ENCODE measurements at regions not wholly inside any gene's neighbourhood (a gene's known extent, or its start where the extent isn't known, plus 50 kb on each side); places are given as distances from the start of the nearest gene placed in this dataset.

DNA sequence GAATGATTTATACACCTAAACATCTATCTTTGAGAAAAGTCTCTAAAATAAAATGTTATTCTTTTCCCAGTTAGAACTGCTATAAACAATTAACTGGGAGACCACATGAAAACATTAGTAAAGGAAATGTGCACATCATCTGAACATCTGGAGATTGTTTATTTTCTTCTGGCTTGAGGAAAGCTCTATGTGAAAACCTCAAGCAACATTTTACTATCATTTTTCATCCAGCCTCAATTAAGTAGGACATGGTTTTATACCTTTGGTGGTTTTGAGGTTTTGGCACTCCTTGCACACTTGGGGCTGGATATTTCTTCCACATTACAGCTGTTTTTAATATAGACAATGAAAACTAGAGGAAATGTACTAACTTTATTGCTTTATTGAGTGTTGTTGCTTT lies 609.5 kb upstream of the SLC8A1 start:
- H3K36me3 Mint-ChIP-seq (ENCODE audit: insufficient read depth): no peaks in the 10 kb centered on the region
- H3K27ac Mint-ChIP-seq (ENCODE audit: low read depth): no peak overlapping the region
- peaks cover 15% of the 10 kb centered on the region for H3K9me3 Mint-ChIP-seq
- no peaks in the 10 kb centered on the region for H3K4me1 Mint-ChIP-seq
- ATAC-seq (replicated peaks; ENCODE audit: extremely low read depth, poor library complexity, severe bottlenecking) (no peak), DNase-seq (ENCODE audit: low spot score in 2 of 2) (no peak)
- H3K27me3 Mint-ChIP-seq: no peaks in the 10 kb centered on the region
- no peak overlapping the region for H3K4me3 Mint-ChIP-seq

DNA sequence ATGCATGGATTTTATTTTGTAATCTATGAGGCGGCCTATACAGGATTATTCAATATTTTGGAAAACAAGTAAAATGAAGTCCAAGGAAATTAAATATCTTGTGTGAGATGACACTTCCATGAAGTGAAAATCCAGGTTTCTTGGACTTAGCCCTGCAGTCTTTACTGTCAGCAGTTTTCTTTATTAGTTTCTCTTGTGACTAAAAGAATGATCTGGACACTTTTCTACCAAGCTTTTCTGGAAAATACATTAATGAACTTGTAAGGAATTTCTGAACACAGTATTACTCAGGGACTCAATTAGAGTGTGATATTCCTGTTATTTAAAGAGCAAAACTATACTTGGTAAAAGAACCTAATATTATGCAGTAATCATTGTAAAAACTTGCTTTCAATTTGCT lies 610.4 kb upstream of the SLC8A1 start:
- Mint-ChIP-seq H3K27ac (ENCODE audit: low read depth) (no peak overlapping the region), H3K4me1 (no peaks in the 10 kb centered on the region), H3K36me3 (ENCODE audit: insufficient read depth) (no peaks in the 10 kb centered on the region), H3K27me3 (no peaks in the 10 kb centered on the region), H3K4me3 (no peak overlapping the region), H3K9me3 (peaks cover 9% of the 10 kb centered on the region)
- ATAC-seq (replicated peaks; ENCODE audit: extremely low read depth, poor library complexity, severe bottlenecking) (no peak), DNase-seq (ENCODE audit: low spot score in 2 of 2) (no peak)

DNA sequence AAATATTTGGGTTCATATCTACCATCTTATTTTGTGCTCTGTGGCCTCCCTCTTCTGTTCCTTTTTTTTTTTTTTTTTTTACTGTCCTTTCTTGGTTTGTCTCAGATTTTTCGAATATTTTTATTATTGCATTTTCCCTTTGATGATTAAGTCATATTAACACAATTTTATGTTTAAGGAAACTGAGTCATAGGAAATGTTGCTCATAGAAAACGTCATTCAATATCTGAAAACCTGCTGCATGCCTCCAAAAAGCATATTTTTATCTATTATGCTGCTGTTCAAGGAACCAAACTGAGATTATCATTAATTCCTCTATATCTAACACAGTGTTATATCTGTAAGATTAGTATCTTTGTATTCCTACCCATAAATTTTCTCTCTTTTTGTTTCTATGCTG lies 614.3 kb upstream of the SLC8A1 start:
- Mint-ChIP-seq H3K9me3 (peaks cover 7% of the 10 kb centered on the region), H3K36me3 (ENCODE audit: insufficient read depth) (no peaks in the 10 kb centered on the region)

DNA sequence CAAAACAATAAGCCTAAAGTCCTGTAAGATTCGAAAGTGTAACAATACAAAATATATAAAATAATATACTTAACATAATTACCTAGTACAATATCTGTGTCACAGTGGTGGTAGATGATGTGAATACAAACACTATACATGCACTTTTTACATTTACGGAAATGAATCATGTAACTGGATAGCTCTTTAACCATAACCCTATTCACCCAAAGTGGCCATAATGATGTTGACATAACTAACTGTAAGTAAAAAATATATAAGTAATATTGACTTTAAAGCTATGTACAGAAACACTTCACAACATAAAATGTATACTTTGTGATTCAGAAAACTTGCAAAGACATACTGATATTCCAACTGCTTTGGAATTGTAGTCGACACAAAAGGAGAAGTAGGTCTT lies 616.9 kb upstream of the SLC8A1 start:
- Mint-ChIP-seq H3K4me3 (no peak overlapping the region), H3K27ac (ENCODE audit: low read depth) (no peak overlapping the region), H3K36me3 (ENCODE audit: insufficient read depth) (no peaks in the 10 kb centered on the region), H3K4me1 (no peaks in the 10 kb centered on the region), H3K27me3 (no peaks in the 10 kb centered on the region), H3K9me3 (peaks cover 13% of the 10 kb centered on the region)
- DNase-seq (ENCODE audit: low spot score in 2 of 2): no peak
- ATAC-seq (replicated peaks; ENCODE audit: extremely low read depth, poor library complexity, severe bottlenecking): no peak

More for the DNA sequence above, 614.3 kb upstream of the SLC8A1 start:
- no peak for DNase-seq (ENCODE audit: low spot score in 2 of 2)
- Mint-ChIP-seq H3K27me3 (no peaks in the 10 kb centered on the region), H3K27ac (ENCODE audit: low read depth) (no peak overlapping the region), H3K4me3 (no peak overlapping the region), H3K4me1 (no peaks in the 10 kb centered on the region)
- no peak for ATAC-seq (replicated peaks; ENCODE audit: extremely low read depth, poor library complexity, severe bottlenecking)

DNA sequence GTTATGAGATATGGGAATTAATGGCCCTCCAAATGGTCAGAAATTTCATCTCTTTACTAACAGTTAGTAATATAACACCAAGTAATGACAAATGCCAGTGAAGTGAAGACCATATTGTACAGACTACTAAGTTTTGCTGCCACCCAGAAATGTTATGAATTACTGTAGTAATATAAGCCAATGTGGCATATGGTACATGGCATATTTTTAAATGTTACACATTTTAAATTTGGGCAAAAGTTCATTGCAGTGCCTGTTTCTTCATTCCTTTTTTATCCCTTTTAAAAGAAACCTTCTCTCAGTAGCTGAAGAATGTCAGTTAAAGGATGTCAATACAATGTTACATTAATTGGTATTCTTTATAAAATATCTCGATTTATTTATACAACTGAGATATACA lies 626.5 kb upstream of the SLC8A1 start:
- Mint-ChIP-seq H3K9me3 (peaks cover 6% of the 10 kb centered on the region), H3K4me3 (no peak overlapping the region), H3K27me3 (no peaks in the 10 kb centered on the region), H3K36me3 (ENCODE audit: insufficient read depth) (no peaks in the 10 kb centered on the region), H3K27ac (ENCODE audit: low read depth) (no peak overlapping the region), H3K4me1 (no peaks in the 10 kb centered on the region)
- ATAC-seq (replicated peaks; ENCODE audit: extremely low read depth, poor library complexity, severe bottlenecking): no peak
- DNase-seq (ENCODE audit: low spot score in 2 of 2): no peak

DNA sequence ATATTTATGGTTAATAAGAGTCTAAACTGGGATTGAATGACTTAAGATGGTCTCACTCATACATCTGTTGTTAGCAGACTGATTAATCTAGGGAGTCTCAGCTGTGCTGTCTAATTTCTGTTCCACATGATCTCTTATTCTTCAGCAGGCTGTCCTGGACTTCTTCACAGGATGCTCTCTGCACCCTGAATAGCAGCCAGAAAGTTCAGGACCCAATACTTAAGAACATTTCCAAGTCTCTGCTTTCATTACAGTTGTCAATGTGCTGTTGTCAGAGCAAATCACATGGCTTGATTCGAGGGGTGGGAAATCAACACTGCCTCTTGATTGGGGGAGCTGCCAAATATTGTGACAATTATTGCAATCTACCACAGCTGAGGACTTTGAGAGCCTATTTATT lies 627.1 kb upstream of the SLC8A1 start:
- Mint-ChIP-seq H3K4me3 (no peak overlapping the region), H3K27me3 (no peaks in the 10 kb centered on the region), H3K36me3 (ENCODE audit: insufficient read depth) (no peaks in the 10 kb centered on the region), H3K4me1 (no peaks in the 10 kb centered on the region), H3K9me3 (peaks cover 8% of the 10 kb centered on the region), H3K27ac (ENCODE audit: low read depth) (no peak overlapping the region)
- DNase-seq (ENCODE audit: low spot score in 2 of 2) (no peak), ATAC-seq (replicated peaks; ENCODE audit: extremely low read depth, poor library complexity, severe bottlenecking) (no peak)

DNA sequence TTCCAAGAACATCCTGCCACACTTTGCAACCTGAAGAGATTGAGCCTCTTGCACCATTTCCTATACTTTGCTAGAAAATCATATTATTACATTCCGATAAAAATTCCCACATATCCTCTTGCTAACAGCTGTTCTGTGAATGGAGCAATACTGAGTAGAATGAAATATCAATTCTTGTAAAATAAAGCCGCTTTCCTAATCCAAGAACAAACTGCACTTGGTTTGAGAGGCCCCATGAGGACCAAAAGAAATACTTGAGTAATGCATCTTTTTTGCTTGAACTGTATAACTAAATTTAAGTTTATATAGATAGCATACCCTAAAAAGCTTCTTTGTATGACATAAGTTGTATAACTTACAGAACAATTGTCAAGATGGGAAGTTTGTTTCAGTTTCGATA lies 632.4 kb upstream of the SLC8A1 start:
- Mint-ChIP-seq H3K4me3 (no peak overlapping the region), H3K36me3 (ENCODE audit: insufficient read depth) (no peaks in the 10 kb centered on the region), H3K4me1 (no peaks in the 10 kb centered on the region), H3K27me3 (no peaks in the 10 kb centered on the region), H3K9me3 (peaks cover 6% of the 10 kb centered on the region), H3K27ac (ENCODE audit: low read depth) (no peak overlapping the region)
- ATAC-seq (replicated peaks; ENCODE audit: extremely low read depth, poor library complexity, severe bottlenecking) (no peak), DNase-seq (ENCODE audit: low spot score in 2 of 2) (no peak)

DNA sequence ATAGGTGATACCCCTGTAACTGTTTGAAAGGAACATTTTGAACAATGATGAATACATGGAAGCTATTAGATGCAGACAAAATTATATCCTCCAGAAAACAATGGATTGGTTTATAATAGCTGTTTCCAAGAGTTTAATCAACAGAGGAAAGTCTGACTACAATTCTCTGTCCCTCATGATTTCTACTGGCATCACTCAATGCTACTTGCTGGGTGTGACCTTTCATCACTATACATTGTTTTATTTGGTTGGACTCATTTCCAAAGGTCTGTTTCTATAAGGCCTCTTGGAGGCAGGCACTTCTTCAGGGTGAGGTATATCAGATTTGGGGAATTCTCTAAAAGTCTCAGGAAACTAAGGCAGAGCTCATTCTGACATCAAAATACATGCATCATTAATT lies 636.1 kb upstream of the SLC8A1 start:
- no peaks in the 10 kb centered on the region for H3K27me3 Mint-ChIP-seq
- H3K4me1 Mint-ChIP-seq: no peaks in the 10 kb centered on the region
- H3K4me3 Mint-ChIP-seq: no peak overlapping the region
- H3K9me3 Mint-ChIP-seq: peaks cover 6% of the 10 kb centered on the region
- ATAC-seq (replicated peaks; ENCODE audit: extremely low read depth, poor library complexity, severe bottlenecking): no peak
- no peak overlapping the region for H3K27ac Mint-ChIP-seq (ENCODE audit: low read depth)
- H3K36me3 Mint-ChIP-seq (ENCODE audit: insufficient read depth): no peaks in the 10 kb centered on the region
- no peak for DNase-seq (ENCODE audit: low spot score in 2 of 2)

DNA sequence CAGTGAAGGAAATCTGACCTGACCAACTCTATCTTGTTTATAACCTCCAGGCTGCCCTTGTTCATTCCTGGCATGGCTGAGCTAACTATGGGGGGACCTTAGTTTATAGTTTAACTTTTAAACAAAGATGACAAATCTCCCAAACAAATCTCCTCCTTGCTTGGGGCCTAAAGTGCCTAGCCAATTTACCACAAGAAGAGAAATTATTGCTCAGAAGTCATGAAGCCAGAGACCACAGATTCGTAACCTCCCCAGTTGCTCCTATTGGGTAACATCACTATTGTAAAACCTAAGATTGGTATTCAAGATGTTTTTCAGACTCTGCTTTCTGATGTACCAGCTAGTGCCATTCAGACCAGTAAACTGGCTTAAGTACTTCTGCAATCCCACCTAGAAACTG lies 649.4 kb upstream of the SLC8A1 start:
- peaks cover 12% of the 10 kb centered on the region for H3K9me3 Mint-ChIP-seq
- H3K27ac Mint-ChIP-seq (ENCODE audit: low read depth): no peak overlapping the region
- H3K4me3 Mint-ChIP-seq: no peak overlapping the region
- H3K27me3 Mint-ChIP-seq: no peaks in the 10 kb centered on the region
- H3K36me3 Mint-ChIP-seq (ENCODE audit: insufficient read depth): peaks cover 3% of the 10 kb centered on the region
- ATAC-seq (replicated peaks; ENCODE audit: extremely low read depth, poor library complexity, severe bottlenecking) (no peak), DNase-seq (ENCODE audit: low spot score in 2 of 2) (no peak)
- H3K4me1 Mint-ChIP-seq: no peaks in the 10 kb centered on the region

DNA sequence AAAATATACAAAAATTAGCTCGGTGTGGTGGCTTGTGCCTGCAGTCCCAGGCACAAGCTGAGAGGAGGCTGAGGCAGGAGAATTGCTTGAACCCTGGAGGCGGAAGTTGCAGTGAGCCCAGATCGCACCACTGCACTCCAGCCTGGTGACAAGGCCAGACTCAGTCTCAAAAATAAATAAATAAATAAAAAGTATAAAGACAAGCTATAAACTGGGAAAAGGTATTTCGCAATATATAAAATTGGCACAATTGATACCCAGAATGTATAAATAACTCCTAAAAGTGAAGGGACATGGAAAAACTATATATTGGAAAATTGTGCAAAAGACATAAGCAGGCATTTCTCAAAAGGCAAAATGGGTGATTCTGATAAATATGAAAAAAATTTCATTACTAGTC lies 657.9 kb upstream of the SLC8A1 start:
- no peak for DNase-seq (ENCODE audit: low spot score in 2 of 2)
- H3K4me3 Mint-ChIP-seq: no peak overlapping the region
- no peak for ATAC-seq (replicated peaks; ENCODE audit: extremely low read depth, poor library complexity, severe bottlenecking)
- peaks cover 19% of the 10 kb centered on the region for H3K9me3 Mint-ChIP-seq
- no peak overlapping the region for H3K27ac Mint-ChIP-seq (ENCODE audit: low read depth)
- H3K27me3 Mint-ChIP-seq: no peaks in the 10 kb centered on the region
- no peaks in the 10 kb centered on the region for H3K4me1 Mint-ChIP-seq
- no peaks in the 10 kb centered on the region for H3K36me3 Mint-ChIP-seq (ENCODE audit: insufficient read depth)

DNA sequence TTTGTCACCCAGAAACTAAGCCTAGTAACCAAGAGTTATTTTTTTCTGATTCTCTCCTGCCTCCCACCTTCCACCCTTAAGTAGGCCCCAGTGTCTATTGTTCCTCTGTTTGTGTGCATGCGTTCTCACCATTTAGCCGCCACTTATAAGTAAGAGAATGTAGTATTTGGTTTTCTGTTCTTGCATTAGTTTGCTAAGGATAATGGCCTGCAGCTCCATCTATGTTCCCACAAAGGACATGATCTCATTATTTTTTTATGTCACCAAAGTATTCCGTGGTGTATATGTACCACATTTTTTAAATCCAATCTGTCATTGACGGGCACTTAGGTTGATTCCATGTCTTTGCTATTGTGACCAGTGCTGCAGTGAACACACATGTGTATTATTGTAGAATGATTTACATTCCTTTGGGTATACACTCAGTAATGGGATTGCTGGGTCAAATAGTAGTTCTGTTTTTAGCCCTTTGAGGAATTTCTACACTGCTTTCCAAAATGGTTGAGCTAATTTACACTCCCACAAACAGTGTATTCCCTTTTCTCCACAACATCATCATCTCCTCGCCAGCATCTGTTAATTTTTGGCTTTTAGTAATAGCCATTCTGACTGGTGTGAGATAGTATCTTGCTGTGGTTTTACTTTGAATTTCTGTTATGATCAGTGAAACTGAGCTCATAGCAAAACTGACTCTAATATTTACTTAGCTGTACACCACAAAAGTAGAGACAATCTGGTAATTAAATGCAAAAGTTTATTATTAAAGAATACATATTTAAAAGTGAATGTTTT lies 660.1 kb upstream of the SLC8A1 start:
- H3K36me3 Mint-ChIP-seq (ENCODE audit: insufficient read depth): no peaks in the 10 kb centered on the region
- peaks cover 16% of the 10 kb centered on the region for H3K9me3 Mint-ChIP-seq
- H3K4me3 Mint-ChIP-seq: no peak overlapping the region
- no peaks in the 10 kb centered on the region for H3K27me3 Mint-ChIP-seq
- ATAC-seq (replicated peaks; ENCODE audit: extremely low read depth, poor library complexity, severe bottlenecking) (no peak), DNase-seq (ENCODE audit: low spot score in 2 of 2) (no peak)
- no peaks in the 10 kb centered on the region for H3K4me1 Mint-ChIP-seq
- no peak overlapping the region for H3K27ac Mint-ChIP-seq (ENCODE audit: low read depth)

DNA sequence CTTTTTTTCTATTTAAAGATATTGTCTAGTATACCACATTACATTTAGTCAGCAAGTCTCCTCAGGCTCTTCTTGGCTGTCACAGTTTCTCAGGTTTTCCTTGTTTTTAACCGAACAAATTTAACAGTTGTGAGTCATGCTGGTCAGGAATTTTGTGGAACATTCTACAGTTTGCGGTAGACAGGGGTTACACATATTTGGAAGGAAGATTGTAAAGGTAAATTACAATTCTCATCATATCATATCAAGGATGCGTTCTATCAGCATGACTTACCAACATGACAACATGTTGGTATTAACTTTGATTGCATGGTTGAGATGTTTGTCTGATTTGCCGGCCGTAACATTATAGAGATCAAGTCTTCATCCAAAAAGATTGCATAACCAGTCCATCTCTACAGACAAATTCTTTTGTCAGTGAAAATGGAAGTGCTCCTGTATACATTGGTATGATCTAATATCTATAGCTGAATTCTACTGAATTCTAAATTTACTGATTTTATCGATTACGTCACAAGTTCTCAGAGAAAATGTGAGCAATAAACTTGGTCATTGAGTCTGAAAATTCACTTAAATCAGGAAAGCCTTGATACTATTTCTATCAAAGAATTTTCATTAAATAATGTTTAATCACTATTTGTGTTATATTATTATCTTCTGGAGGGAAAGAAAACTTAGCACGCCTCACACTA lies 664.4 kb upstream of the SLC8A1 start:
- no peaks in the 10 kb centered on the region for H3K4me1 Mint-ChIP-seq
- ATAC-seq (replicated peaks; ENCODE audit: extremely low read depth, poor library complexity, severe bottlenecking) (no peak), DNase-seq (ENCODE audit: low spot score in 2 of 2) (no peak)
- no peak overlapping the region for H3K4me3 Mint-ChIP-seq
- H3K27ac Mint-ChIP-seq (ENCODE audit: low read depth): no peak overlapping the region
- no peaks in the 10 kb centered on the region for H3K36me3 Mint-ChIP-seq (ENCODE audit: insufficient read depth)
- no peaks in the 10 kb centered on the region for H3K27me3 Mint-ChIP-seq
- H3K9me3 Mint-ChIP-seq: peaks cover 21% of the 10 kb centered on the region

DNA sequence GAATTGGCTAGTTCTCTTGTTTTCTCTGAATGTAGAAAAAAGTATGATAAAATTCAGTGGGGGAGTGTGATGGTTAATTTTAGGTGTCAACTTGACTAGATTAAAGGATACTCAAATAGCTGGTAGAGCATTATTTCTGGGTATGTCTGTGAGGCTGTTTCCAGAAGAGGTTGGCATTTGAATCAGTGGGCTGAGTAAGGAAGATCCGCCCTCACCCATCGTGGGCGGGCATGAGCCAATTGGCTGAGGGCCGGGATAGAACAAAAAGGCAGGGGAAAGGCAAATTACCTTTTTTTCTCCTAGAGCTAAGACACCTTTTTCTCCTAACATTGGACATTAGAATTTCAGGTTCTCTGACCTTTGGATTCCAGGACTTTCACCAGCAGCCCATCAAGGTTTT lies 667.6 kb upstream of the SLC8A1 start:
- H3K36me3 Mint-ChIP-seq (ENCODE audit: insufficient read depth): no peaks in the 10 kb centered on the region
- no peak overlapping the region for H3K4me3 Mint-ChIP-seq
- H3K27me3 Mint-ChIP-seq: no peaks in the 10 kb centered on the region
- H3K9me3 Mint-ChIP-seq: peaks cover 25% of the 10 kb centered on the region
- DNase-seq (ENCODE audit: low spot score in 2 of 2) (no peak), ATAC-seq (replicated peaks; ENCODE audit: extremely low read depth, poor library complexity, severe bottlenecking) (no peak)
- no peak overlapping the region for H3K27ac Mint-ChIP-seq (ENCODE audit: low read depth)
- H3K4me1 Mint-ChIP-seq: no peaks in the 10 kb centered on the region

Measured in central memory CD8-positive, alpha-beta T cell (primary cell).